HCT116 (cell line): ENCODE measurements at regions not wholly inside any gene's neighbourhood (a gene's known extent, or its start where the extent isn't known, plus 50 kb on each side); places are given as distances from the start of the nearest gene placed in this dataset.

Experiments used
- EGR1 ChIP-seq: IDR thresholded peaks from 2 replicates; pipeline ENCODE4 v1.6.1; 2012; ENCODE audit warnings: low read depth
- EZH2 ChIP-seq: fragments of 200-600 bp; sonication (generic); IDR thresholded peaks from 2 replicates; pipeline ENCODE4 v1.6.1; 2017; ENCODE audit warnings: antibody characterized with exemption, mixed run types
- POLR2AphosphoS5 ChIP-seq: IDR thresholded peaks from 2 replicates; pipeline ENCODE4 v1.6.1; 2011; ENCODE audit warnings: mild to moderate bottlenecking, low read depth, low read length, moderate library complexity
- SP1 ChIP-seq: IDR thresholded peaks from 2 replicates; pipeline ENCODE4 v1.6.1; 2012; ENCODE audit warnings: low read depth
- ZNF274 ChIP-seq: fragments of 200-500 bp; sonication (Bioruptor generic); IDR thresholded peaks from 2 replicates; pipeline ENCODE4 v1.6.1; 2014; ENCODE audit warnings: mild to moderate bottlenecking, low read depth, low read length, inconsistent platforms
- TF ChIP-seq, protein P1 (sequence below), 3 experiments: fragments of 200-600 bp in 1 of 3; sonication (generic) in 1 of 3; IDR thresholded peaks in 2 of 3; conservative IDR thresholded peaks in 1 of 3; 2 replicates each; pipeline ENCODE4 v1.5.1; 2012 to 2017; ENCODE audit warnings: low read depth in 2 of 3, low read length in 2 of 3, antibody characterized with exemption in 1 of 3, borderline replicate concordance in 1 of 3, control low read depth in 1 of 3, mild to moderate bottlenecking in 1 of 3, mixed read lengths in 1 of 3, mixed run types in 1 of 3, moderate library complexity in 1 of 3; ENCODE audit not compliant: insufficient read depth in 1 of 3

- TF ChIP-seq SP1 (no peak), POLR2AphosphoS5 (no peak), EZH2 (no peak), EGR1 (no peak), ZNF274 (no peak)
- TF ChIP-seq, protein P1, sequence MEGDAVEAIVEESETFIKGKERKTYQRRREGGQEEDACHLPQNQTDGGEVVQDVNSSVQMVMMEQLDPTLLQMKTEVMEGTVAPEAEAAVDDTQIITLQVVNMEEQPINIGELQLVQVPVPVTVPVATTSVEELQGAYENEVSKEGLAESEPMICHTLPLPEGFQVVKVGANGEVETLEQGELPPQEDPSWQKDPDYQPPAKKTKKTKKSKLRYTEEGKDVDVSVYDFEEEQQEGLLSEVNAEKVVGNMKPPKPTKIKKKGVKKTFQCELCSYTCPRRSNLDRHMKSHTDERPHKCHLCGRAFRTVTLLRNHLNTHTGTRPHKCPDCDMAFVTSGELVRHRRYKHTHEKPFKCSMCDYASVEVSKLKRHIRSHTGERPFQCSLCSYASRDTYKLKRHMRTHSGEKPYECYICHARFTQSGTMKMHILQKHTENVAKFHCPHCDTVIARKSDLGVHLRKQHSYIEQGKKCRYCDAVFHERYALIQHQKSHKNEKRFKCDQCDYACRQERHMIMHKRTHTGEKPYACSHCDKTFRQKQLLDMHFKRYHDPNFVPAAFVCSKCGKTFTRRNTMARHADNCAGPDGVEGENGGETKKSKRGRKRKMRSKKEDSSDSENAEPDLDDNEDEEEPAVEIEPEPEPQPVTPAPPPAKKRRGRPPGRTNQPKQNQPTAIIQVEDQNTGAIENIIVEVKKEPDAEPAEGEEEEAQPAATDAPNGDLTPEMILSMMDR (IDR thresholded peaks at IDR 0.05 in 2 of 3, conservative IDR thresholded peaks at IDR 0.05 in 1 of 3; ENCODE audit: borderline replicate concordance in 1 of 3, insufficient read depth in 1 of 3, low read depth in 2 of 3, low read length in 2 of 3) = no peak
These were observed 523.5 kb upstream of the MAN1A1 start for GRCh38 chr6:119873107-119873506.
